HFF-Myc (cell line): ENCODE measurements at regions not wholly inside any gene's neighbourhood (a gene's known extent, or its start where the extent isn't known, plus 50 kb on each side); places are given as distances from the start of the nearest gene placed in this dataset.

ENCODE experiments used
- DNase-seq: peaks from one replicate; pipeline ENCODE4 v3.0.0-alpha.2; 2011; ENCODE audit warnings: low read depth; ENCODE audit errors: extremely low read depth
- H3K4me3 ChIP-seq: replicated peaks from 2 replicates; pipeline ENCODE4 v1.5.1; 2011; ENCODE audit warnings: low read depth, mild to moderate bottlenecking, control low read depth, low read length
- CTCF ChIP-seq: IDR thresholded peaks from 2 replicates; pipeline ENCODE4 v1.5.1; 2012; ENCODE audit warnings: mild to moderate bottlenecking, low read depth, low read length, control low read depth; ENCODE audit errors: missing control alignments

DNA sequence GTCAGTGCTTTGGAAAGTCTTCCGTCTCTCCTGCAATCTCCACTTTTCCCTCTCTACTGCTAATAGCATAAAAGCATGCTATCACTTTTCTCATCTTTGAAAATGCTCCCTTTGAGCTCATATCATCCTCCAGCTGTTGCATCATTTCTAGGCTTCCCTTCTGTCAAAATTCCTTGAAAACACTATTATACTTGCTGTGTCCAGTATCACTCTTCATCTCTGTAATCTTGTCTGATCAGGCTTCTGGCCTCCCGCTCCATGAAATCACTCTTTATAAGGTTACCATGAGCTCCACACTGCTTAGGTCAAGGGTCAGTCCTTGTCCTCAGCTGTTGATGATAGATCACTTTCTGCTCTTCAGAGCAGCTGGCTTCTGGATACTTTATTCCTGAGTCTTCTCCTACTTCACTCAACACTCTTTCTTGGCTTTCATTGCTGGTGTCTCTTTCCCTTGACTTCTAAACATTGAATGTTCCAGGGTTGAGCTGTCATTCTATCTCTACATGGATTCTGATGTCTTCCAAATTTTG is 50.9 kb upstream of the SPTSSB start:
- no peak for DNase-seq
- no peak for TF ChIP-seq CTCF
- H3K4me3 ChIP-seq: no peak overlapping the region
